ENCODE measurements at regions not wholly inside any gene's neighbourhood (a gene's known extent, or its start where the extent isn't known, plus 50 kb on each side); places are given as distances from the start of the nearest gene placed in this dataset.

DNA sequence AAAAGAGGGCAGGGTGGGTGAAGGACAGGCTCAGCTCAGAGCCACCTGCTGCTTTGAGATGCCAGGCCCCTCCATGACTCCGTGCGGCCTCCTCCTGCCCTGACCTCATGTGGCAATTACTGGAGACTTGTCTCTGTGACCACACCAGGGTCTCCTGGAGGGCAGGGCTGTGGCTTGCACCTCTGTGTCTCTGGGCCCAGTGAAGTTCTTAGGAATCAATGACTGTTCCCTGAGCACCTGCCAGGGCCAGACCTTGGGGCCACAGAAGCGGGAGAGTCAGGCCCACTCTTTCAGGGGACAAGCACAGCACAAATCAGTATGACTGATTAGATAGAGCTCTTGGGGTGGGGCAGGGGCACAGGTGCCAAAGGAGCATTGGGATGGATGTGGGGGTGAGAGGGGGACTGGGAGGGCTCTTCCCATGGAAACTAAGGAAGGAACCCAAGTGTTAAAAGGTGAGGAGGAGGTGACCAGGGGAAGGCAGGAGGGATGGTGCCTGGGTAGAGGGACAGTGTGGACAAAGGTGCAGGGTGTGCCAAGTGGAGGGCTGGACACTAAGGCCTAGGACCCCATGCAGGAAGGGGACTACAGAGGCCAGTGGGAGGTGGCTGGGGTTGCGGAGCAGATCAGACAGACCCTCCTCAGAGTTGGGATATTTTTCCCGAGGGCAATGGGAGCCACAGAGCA is 77.3 kb upstream of the SHISAL1 start:
- Histone ChIP-seq H3K36me3 (ENCODE audit: insufficient read depth, low read length) (no peaks in the 10 kb centered on the region), H3K27me3 (ENCODE audit: insufficient read depth, low read length, poor library complexity) (no peaks in the 10 kb centered on the region), H3K4me2 (ENCODE audit: insufficient read depth, low read length) (no peak overlapping the region), H3K27ac (ENCODE audit: low read length) (no peak overlapping the region), H3K79me2 (ENCODE audit: insufficient read depth, low read length) (no peaks in the 10 kb centered on the region), H4K20me1 (ENCODE audit: insufficient read depth, low read length) (no peaks in the 10 kb centered on the region), H2AFZ (ENCODE audit: low read depth, low read length) (no peak overlapping the region), H3K9ac (ENCODE audit: low read depth, low read length) (no peak overlapping the region), H3K4me3 (ENCODE audit: low read depth in 1 of 2, low read length in 2 of 2) (no peak overlapping the region), H3K4me1 (ENCODE audit: insufficient read depth, low read length) (no peaks in the 10 kb centered on the region), H3K9me3 (ENCODE audit: insufficient read depth, low read length, severe bottlenecking) (no peaks in the 10 kb centered on the region)
- ATAC-seq (ENCODE audit: insufficient read depth, low read depth) (no peak), DNase-seq (no peak)
- TF ChIP-seq, protein P1, sequence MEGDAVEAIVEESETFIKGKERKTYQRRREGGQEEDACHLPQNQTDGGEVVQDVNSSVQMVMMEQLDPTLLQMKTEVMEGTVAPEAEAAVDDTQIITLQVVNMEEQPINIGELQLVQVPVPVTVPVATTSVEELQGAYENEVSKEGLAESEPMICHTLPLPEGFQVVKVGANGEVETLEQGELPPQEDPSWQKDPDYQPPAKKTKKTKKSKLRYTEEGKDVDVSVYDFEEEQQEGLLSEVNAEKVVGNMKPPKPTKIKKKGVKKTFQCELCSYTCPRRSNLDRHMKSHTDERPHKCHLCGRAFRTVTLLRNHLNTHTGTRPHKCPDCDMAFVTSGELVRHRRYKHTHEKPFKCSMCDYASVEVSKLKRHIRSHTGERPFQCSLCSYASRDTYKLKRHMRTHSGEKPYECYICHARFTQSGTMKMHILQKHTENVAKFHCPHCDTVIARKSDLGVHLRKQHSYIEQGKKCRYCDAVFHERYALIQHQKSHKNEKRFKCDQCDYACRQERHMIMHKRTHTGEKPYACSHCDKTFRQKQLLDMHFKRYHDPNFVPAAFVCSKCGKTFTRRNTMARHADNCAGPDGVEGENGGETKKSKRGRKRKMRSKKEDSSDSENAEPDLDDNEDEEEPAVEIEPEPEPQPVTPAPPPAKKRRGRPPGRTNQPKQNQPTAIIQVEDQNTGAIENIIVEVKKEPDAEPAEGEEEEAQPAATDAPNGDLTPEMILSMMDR (IDR thresholded peaks at IDR 0.05; ENCODE audit: borderline replicate concordance, extremely low read depth, low read length, poor library complexity, severe bottlenecking): no peak
- TF ChIP-seq EZH2 (IDR thresholded peaks at IDR 0.05; ENCODE audit: borderline replicate concordance, low read depth, low read length, severe bottlenecking): no peak

DNA sequence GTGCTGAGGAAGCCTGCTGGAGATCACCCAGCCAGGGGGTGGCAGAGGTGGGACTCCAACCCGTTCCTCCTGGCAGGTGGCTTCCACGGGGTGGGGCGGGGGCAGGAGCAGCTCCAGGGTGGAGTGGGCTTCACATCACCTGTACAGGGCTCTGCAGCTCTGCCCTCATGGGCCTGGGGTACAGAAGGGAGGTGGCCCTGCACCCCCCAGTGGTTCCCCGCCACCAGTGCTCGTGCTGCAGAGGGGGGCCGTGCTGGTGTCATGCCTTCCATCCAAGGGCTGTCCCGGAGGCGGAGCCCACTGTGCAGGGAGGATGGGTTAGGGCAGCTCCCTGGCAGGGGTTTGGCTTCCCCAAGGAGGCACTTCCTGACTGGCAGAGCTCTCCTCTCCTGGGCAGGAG is 76.4 kb upstream of the SHISAL1 start:
- Histone ChIP-seq H3K79me2 (ENCODE audit: insufficient read depth, low read length) (no peaks in the 10 kb centered on the region), H3K4me3 (ENCODE audit: low read depth in 1 of 2, low read length in 2 of 2) (no peak overlapping the region), H3K9ac (ENCODE audit: low read depth, low read length) (no peak overlapping the region), H3K4me1 (ENCODE audit: insufficient read depth, low read length) (no peaks in the 10 kb centered on the region), H3K27me3 (ENCODE audit: insufficient read depth, low read length, poor library complexity) (no peaks in the 10 kb centered on the region), H2AFZ (ENCODE audit: low read depth, low read length) (no peak overlapping the region), H3K36me3 (ENCODE audit: insufficient read depth, low read length) (no peaks in the 10 kb centered on the region), H3K9me3 (ENCODE audit: insufficient read depth, low read length, severe bottlenecking) (no peaks in the 10 kb centered on the region), H3K27ac (ENCODE audit: low read length) (no peak overlapping the region), H3K4me2 (ENCODE audit: insufficient read depth, low read length) (no peak overlapping the region), H4K20me1 (ENCODE audit: insufficient read depth, low read length) (no peaks in the 10 kb centered on the region)
- no peak for ATAC-seq (ENCODE audit: insufficient read depth, low read depth)
- TF ChIP-seq, protein P1 (IDR thresholded peaks at IDR 0.05; ENCODE audit: borderline replicate concordance, extremely low read depth, low read length, poor library complexity, severe bottlenecking): no peak
- no peak for TF ChIP-seq EZH2 (IDR thresholded peaks at IDR 0.05; ENCODE audit: borderline replicate concordance, low read depth, low read length, severe bottlenecking)
- DNase-seq: no peak

DNA sequence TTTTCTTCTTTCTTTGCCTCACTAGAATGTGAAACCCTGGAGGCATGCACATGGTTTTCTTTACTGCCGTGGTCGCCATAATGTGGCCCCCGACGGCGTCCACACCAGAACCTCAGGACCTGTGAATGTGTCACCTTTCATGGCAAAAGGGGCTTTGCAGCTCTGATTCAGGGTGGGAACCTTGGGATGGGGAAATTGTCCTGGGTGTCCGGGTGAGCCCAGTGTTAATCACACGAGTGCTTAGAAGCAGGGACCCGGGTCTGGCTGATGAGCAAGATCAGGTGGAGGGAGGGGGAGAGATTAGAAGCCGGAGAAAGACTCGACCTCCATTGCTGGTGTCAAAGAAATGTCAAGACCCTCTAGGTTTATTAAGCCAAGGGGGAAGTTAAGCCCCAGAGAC is 74.7 kb upstream of the SHISAL1 start:
- Histone ChIP-seq H3K9ac (ENCODE audit: low read depth, low read length) (no peak overlapping the region), H3K27me3 (ENCODE audit: insufficient read depth, low read length, poor library complexity) (no peaks in the 10 kb centered on the region), H3K4me3 (ENCODE audit: low read depth in 1 of 2, low read length in 2 of 2) (no peak overlapping the region), H3K9me3 (ENCODE audit: insufficient read depth, low read length, severe bottlenecking) (no peaks in the 10 kb centered on the region), H3K4me1 (ENCODE audit: insufficient read depth, low read length) (no peaks in the 10 kb centered on the region), H3K79me2 (ENCODE audit: insufficient read depth, low read length) (no peaks in the 10 kb centered on the region), H2AFZ (ENCODE audit: low read depth, low read length) (no peak overlapping the region), H3K36me3 (ENCODE audit: insufficient read depth, low read length) (no peaks in the 10 kb centered on the region), H3K4me2 (ENCODE audit: insufficient read depth, low read length) (no peak overlapping the region), H3K27ac (ENCODE audit: low read length) (no peak overlapping the region), H4K20me1 (ENCODE audit: insufficient read depth, low read length) (no peaks in the 10 kb centered on the region; the same call in 1 of the 2 replicates)
- TF ChIP-seq, protein P1 (IDR thresholded peaks at IDR 0.05; ENCODE audit: borderline replicate concordance, extremely low read depth, low read length, poor library complexity, severe bottlenecking): no peak
- no peak for TF ChIP-seq EZH2 (IDR thresholded peaks at IDR 0.05; ENCODE audit: borderline replicate concordance, low read depth, low read length, severe bottlenecking)
- ATAC-seq (ENCODE audit: insufficient read depth, low read depth) (no peak), DNase-seq (no peak)
